T-helper 2 cell (primary cell): ENCODE measurements at regions not wholly inside any gene's neighbourhood (a gene's known extent, or its start where the extent isn't known, plus 50 kb on each side); places are given as distances from the start of the nearest gene placed in this dataset.
A peak's percentile ranks its signal among the peaks of the same experiment; 100 is the strongest.

Source experiments
- DNase-seq, 5 experiments: peaks; one replicate each; pipeline versions ENCODE4 v3.0.0 to v3.0.0-alpha.2; 2012 to 2022

DNA sequence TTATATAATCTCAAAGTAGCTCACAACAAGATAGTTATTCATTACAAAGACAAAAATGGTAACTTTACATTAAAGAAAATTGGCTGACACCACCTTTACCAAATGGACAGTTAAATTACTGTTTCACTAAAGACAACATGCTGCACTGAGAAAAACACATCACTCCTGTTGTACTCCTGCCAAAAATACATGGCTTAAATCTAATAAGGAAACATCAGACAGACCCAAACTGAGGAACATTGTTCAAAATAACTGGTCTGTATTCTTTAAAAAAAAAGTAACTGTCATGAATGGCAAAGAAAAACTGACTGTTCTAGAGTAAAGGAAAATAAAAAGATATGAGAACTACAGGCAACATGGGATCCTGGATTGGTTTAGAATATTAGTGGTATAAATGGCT lies 151.3 kb upstream of the DCN start:
- DNase-seq: no peak

DNA sequence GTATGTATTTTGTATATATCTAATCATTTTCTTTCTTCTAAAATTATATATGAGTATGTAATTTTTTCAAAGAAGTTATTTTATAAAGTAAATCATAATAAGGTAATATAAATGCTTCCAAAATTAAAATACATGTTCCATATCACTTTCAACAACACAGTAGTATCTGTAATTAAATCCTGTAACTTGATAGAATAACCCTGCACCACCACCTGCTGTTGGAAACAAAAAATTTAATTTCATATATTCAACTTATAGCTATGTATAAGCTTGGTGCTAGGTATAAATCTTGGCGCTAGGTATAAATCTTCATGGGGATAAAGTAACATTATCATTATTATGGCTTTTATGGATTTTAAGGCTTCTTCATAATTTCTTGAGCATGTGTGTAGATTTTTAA lies 149.7 kb upstream of the DCN start:
- DNase-seq: no peak

DNA sequence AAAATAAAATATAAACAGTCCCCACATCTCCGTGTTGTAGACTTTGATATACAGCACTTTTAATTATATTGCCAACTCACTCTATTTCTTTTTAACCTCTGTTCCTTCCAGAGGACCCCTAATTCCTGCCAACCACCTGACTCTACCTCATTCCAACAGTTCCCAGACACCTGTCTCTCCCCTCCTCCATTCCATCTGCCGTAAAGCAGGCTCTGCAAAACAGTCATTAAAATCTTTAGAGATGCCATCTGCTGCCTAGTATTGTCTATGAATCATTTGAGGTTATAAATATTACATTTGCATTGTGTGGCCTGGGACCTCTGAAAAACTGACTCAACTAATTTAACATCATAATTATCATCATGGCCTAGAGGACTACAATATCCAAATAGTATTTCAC lies 148.8 kb upstream of the DCN start:
- DNase-seq: no peak

DNA sequence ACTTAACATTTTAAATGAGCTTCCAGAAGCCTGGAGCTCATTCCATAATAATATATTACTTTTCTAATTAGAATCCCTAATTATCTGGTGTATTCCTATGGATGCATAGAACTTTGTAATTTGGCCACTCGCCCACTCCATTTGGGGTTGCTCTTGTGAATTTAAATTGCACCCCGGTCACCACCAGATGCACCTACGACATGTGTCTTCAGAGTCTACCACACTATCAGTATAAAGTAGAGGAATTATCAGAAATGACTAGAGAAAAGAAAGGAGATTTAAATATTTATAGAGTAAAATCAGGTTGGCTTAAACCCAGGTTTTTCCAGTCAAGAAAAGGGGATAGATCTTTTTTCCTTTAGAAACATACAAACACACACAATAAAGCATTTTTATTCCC lies 145.8 kb upstream of the DCN start:
- no peak for DNase-seq

DNA sequence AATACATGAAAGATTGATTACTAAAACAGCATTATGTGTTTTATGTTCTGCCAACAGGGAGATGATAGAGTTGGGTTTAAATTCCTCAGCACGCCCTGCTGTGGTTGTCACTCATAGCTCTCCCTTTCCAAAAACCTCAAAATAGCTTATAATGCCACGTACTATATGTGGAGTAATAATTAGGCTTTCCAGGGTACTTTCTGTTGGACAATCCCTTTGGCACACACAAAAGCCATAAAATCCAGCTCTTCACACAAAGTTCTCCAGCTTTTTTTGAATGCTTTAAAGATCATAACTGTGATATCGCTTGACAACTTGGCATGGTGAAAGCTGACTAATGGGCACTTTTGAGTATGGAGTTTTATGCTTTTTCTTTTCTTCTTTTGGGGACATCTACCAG lies 145.3 kb upstream of the DCN start:
- no peak for DNase-seq

DNA sequence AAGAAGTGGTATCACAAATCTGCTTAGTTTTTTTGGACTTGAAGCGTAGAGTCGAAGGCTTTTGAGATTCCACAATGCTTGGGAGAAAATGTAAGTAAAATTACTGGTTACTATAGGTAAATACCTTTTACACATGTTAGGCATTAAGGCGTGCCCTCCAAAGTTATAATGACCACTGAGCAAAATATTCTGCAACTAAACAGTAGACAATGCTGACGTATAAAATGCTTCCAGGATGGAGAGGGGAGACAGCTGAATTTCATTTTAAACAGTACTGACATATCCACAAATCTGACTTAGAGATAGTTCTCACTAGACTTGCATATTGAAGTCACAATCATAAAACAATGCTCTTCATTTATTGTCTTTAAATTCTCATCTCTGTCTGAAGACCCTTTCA lies 144.5 kb upstream of the DCN start:
- DNase-seq: no peak

DNA sequence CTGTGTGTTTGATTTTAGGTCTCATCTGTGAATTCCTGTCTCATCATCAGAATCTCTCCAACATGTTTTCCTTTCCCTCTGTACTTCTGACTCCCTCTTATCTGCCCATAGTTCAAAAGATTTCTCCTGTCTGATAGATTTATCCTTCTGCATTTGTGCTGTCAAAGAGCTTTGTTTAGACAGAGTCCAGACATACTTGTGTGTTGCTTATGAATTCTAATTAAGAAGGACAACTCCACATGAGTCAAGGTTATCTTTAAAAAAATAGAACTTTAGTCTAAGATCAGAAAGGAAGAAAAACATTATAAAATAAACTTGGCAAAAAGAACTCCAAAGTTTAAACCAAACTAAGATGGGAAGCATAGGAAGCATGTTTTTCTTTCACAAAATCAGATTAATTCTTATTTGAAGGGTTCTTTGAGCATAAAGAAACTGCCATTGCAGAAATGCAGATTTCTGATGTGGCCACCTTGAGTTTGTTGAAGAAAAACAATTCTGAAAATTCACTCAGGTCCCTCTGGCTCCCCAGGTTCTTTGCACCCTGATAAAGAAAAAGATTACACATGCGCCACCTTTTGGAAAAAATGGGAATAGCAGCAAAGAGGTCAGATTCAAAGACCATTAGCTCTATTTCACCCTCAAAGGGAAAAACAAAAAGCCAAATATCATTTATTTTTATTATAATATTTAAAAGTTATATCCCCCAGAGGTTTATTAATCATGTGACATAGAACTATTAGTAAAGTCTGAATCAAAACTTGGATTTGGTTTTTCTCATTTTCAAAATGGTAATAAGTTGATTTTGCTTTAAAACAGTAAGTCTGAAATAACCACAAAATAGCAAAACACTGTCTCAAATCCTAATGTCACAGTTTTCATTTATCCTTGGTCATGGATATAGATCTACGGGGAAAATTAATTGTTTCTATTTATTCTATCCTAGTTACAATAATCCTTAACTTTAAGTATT lies 143.7 kb upstream of the DCN start:
- peak in 1 of 5 experiments; percentile 27 for DNase-seq

DNA sequence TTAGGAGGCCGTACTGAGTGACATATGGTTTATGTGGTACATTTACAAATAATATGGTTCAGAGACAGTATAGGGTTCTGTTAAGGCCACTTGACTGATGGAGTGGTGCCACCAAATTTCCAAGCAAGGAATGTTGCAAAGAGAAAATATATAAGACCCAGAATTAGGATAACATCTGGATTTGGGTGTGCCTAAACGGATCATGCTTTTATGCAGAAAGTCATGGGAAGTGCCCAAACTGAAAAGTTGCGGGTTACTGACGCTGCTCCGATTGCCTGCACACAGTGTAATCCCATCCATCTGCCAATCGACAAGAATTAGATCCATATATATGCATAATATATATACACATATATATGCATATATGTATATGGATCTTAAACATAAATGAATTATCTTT lies 138.4 kb upstream of the DCN start:
- no peak for DNase-seq

DNA sequence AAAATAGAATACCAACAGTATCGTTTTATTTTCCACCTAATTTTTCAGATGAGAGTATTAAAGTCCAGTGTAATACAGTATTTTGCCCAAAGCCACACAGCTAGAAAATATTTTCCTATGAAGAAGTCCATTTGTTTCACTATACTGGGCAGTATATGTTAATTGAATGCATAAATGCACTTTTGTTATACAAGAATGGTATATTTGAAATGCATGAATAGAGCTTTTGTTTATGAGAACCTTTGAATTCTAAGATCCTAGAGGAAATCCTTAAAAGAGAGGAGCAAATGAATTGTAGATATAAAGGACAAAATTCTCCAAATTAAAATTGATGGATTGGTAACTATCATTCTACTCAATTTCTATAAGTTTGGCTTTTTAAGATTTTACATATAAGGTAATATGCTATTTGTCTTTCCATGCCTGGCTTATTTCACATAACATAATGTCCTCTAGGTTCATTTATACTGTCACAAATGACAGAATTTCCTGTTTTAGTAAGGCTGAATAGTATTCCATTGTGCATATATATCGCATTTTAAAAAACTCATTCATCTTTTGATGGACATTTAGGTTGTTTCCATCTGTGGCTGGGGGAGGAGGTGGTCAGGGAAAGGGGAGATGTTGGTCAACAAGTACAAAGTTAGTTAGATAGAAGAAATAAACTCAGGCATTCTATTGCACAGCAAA lies 136.6 kb upstream of the DCN start:
- DNase-seq: no peak

DNA sequence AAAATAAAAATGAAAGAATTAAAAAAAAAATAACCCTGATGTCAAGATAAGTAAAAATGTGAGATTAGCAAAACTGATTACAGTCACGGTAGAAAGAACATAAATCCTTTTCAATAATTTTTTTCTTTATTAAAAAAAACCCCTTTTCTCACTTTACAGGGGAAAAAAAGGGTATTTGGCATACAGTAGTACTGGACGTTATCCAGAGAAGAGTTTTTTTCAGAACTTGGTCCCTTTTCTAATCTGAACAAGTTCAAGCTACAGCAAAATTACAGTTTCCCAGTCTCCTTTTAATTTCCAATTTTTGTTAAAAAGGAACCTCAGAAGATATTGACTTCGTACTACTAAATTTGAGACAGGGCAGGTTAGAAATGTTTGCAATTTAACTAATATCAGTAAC lies 134.7 kb upstream of the DCN start:
- no peak for DNase-seq

DNA sequence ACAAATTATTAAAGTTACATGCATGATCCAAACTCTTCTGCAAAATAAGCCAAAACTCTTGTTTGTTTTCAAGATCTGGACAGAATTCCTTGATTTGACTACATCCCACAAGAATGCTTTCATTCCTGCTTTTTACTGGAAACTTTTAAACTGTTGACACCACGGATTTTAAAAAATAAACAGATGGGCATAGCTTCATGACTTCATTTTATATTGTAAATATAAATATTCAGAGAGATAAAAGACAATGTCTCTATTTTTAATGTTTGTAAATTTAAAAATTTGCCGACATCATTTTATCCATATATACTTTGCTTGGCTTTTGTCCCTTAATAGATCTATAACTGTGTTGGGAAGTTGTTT lies 134.3 kb upstream of the DCN start:
- no peak for DNase-seq

DNA sequence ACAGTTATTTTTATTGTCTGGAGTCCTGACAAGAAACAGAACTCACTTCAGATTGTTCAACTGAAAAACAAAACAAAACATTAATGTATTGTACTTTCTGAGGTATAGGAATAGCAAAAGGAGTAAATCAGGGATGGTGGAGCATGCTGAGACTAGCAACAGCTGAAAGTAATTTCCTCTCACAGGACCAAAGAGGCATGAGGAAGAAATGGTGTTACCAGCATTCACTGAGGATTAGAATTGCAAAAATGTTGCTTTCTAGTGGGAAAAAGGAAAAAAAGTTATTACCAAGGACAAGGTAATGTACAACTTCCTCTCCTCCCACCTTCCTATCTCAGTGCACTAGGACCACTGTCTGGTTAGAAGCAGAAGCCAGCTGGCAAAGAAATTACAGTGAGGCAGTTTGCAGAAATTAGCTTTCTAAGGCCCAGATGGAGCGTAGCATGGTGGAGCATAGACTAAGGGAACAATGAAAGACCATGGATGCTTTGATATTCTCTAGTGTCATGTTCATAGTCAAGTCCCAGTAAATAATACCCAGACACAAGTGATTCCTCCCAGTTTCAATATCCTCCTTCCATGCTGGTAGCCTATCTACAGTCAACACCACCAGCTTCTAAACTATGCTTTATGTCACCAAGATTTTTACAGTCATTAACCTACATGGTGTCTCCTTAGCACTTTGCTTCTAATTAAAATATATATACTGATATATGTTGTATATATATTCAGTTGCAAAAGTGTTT lies 133.7 kb upstream of the DCN start:
- DNase-seq: no peak

DNA sequence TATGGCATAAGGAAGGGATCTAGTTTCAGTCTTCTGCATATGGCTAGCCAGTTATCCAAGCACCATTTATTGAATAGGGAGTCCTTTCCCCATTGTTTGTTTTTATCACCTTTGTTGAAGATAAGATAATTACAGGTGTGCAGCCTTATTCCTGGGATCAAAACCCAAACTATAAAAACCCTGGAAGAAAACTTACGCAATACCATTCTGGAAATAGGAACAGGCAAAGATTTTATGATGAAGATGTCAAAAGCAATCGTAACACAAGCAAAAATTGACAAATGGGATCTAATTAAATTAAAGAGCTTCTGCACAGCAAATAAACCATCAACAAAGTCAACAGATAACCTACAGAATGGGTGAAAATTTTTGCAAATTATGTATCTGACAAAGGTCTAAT lies 128.5 kb upstream of the DCN start:
- no peak for DNase-seq

DNA sequence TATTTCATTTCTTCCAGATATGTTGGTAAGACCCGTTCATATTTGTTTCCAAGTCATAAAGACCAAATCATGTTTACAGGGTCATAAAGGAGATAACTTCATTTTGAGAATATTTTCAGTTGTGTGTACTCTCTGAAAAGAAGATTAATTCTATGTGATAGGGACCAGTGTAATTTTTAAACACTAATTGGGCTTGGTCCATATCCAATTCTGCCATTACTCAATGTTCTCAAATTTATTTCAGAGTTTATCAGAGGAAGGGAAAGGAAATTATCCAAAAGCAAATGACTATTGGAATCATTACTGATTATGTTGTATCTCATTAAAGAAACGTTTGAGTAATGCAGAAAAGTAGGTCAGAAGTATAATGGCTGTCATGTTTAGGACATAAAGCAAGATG lies 126.8 kb upstream of the DCN start:
- no peak for DNase-seq

DNA sequence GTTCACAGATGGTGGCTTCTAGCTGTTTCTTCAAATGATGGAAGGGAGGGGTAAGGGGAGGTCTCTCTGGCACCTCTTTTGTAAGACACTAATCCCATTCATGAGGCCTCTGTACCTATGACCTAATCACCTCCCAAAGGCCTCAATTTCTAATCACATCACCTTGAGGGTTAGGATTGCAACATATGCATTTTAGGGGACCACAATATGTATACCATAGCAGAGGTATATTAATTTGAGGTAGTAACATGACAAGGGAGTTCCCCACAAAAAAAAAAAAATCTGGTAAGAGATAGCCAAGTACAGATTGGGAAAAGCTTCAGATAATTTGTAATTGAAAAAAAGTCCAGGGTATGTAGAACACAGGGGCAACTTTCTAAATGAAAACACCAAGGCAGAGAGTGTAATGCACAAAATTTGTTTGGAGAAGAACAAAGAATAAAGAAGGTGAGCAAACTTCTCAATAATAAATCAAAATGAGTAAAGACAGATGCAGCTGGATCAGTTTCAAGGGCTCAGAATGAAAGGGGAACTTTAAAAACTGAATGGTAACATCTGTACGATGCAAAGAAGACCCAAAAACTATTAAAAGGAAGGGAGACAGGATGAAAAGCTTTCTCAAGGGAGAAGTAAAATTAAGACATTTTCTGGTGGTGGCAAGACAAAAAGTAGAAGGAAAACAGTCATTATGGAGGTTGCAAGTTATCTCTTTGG lies 125.5 kb upstream of the DCN start:
- no peak for DNase-seq

DNA sequence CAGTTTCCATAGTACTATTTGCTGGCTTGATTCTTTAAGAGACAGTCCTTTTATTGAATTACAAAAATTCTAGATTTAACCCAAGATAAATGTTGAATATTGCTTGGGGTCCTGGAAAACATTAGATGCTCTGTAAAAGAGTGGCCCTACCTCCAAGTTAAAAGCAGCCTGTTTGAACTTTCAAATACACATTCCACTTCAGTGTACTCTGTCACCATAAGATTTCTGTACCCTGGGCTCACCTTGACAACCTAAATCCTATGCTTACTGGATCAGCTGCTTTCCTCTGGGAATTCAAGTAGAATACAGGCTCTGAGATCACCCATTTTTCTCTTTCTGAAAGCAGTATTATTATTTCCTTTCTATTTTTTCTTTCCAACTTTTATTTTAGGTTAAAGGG lies 107.7 kb upstream of the DCN start:
- no peak for DNase-seq

DNA sequence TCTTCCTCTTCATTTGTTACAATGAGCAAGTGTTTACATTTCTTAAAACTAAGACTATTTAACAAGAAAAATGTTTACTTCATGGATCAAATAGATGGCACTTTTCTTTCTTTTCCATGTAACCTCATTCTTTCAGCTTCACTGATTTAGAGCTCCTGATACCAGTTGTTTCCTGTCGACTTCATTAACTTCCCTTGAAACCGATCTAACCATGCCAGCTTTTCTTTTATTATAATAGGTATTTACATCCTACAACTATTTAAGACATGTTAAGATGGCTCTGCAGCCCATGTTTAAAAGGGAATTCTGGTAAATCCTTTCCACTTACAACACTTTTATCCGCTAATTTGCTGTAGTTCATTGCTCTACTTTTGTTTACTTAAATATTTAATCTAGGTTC lies 107.3 kb upstream of the DCN start:
- no peak for DNase-seq

DNA sequence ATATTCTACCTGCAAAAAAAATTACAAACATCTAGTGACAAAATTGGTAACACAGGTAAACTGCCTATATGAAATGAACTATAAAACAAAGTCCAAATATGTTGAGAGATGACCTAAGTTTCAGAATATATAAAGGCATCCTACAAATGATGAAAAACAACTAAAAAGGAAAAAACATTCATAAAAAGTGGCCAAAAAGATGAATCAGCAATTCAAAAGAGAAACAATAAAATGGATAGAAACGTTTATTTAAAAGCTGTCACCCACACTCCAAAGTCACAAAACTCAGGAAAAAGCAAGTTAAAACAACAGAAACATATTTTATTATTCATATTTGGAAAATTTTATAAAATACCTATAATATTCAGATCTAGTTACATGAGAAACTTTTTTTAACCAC lies 106.5 kb upstream of the DCN start:
- DNase-seq: no peak

DNA sequence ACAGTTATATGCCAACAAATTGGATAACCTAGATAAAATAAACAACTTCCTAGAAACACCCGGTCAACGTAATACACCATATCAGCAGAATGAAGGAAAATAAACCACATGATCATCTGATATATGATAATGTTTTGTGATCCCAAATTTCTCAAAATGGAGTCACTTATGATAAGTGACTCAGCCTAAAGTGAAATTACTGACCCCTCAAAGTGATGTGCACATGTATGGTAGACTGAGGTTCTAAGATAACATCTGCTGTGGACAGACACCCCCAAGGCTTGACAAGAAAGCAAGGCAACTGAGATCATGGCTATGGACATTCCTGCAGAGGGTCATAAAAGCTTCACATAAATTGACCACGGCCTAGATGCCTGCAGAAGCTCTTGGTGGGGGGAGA lies 105.1 kb upstream of the DCN start:
- no peak for DNase-seq

DNA sequence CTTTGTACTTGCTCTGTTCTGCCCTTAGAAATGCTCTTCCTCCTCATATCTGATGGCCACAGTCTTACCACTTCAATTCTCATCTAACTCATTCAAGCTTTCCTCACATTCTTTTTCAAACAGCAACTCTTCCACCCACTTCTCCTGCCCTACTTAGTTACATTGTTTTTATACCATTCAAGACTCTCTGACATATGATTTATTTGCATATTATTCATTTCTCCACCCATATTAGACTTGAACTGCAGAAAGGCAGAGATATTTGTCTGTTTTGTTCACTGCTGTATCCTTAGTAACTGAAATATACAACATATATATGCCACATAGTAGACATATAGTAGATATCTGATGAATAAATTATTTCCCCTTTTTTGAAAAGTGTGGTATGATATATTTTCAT lies 95.5 kb upstream of the DCN start:
- DNase-seq: no peak

DNA sequence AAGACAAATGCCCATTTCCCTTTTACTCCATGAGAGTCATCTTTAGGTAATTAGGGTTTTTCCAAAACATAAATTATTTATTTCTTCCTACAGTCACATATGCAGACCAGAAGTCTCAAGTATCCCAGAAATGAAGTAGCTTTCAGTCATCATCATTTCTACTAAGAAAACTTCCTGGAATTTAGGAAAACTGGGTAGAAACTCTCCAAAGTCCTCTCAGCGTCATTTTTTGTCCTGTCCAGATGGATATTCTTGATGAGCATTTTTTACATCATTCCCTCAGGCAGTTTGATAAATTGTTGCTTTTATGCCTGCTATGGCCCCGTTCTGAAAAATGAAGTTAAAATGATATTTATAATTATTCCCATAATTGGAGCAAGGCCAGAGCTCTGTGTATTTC lies 93.9 kb upstream of the DCN start:
- no peak for DNase-seq

DNA sequence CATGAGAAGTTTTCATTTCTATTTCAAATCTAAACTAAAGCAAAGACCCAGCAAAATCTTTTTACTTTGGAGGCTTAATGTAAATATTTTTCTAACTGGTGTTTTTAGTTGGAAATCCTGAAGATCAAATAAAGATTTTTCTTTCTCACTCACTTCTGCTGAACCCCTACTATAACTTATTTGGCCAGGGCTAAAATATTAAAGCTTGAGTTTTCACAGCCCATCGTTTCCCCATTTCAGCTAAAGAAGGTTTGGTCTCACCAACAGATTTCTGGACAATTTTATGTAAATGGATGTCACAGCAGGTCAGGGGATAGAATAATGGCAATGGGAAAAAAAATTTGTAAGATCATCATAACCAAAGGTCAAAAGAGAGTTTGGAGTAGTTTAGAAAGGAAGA lies 92.7 kb upstream of the DCN start:
- no peak for DNase-seq

DNA sequence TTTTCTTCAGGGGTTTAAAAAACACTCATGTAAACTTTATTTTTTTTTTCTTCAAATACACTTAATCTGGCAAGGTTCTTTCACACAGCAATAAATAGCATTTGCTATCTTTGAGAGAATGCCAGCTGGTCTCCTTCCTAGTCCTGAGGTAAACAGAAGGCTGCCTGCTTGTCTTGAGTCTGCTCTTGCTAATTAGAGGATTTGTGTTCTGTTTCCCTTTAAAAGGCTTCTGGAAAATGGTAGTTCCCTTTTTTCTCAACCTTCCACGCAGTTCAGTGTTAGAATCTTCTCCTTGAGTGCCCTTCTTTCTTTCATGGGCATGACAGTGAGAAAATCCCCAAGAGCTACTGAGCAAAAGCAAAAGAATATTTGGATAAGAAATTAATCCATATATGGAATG lies 92.3 kb upstream of the DCN start:
- no peak for DNase-seq
